Natural killer cell treated with Interleukin-12 subunit alpha and Interleukin-12 subunit beta and Interleukin-15 and Interleukin-18, amount 100 ng/mL, for 72 hours (primary cell): ENCODE measurements at regions not wholly inside any gene's neighbourhood (a gene's known extent, or its start where the extent isn't known, plus 50 kb on each side); places are given as distances from the start of the nearest gene placed in this dataset.

Experiments used
- ATAC-seq, 2 donors: fragments of 150-1000 bp; cut with Tn5 transposase in 1 of 2; sonication (Bioruptor Pico), chemical (Tn5 transposase) in 1 of 2; 2 replicates each; pipeline ENCODE4 v1.10.0; 2021
- DNase-seq: peaks from one replicate; pipeline ENCODE4 v3.0.0; 2022; ENCODE audit warnings: low spot score
- H3K27ac Mint-ChIP-seq, 2 donors: 1 replicate in 1 of 2; 2 replicates in 1 of 2; pipeline ENCODE4 v1.8.0; 2022; ENCODE audit warnings: mixed read lengths in 2 of 2, mild to moderate bottlenecking in 1 of 2, moderate library complexity in 1 of 2
- H3K27me3 Mint-ChIP-seq, 2 donors: 1 replicate in 1 of 2; 2 replicates in 1 of 2; pipeline ENCODE4 v1.8.0; 2022; ENCODE audit warnings: mixed read lengths in 2 of 2
- H3K36me3 Mint-ChIP-seq: one replicate; pipeline ENCODE4 v1.8.0; 2022; ENCODE audit warnings: mixed read lengths
- H3K4me1 Mint-ChIP-seq, 2 donors: 1 replicate in 1 of 2; 2 replicates in 1 of 2; pipeline ENCODE4 v1.8.0; 2022; ENCODE audit warnings: low read depth in 2 of 2, mixed read lengths in 2 of 2, mild to moderate bottlenecking in 1 of 2
- H3K4me3 Mint-ChIP-seq: one replicate; pipeline ENCODE4 v1.8.0; 2022; ENCODE audit warnings: mixed read lengths
- H3K9me3 Mint-ChIP-seq: 2 replicates; pipeline ENCODE4 v1.8.0; 2022; ENCODE audit warnings: mixed read lengths

GRCh38 chr5:87906962-87907361 lies 361.7 kb downstream of the TMEM161B start:
- Mint-ChIP-seq H3K4me1 (no peaks in the 10 kb centered on the region), H3K36me3 (no peaks in the 10 kb centered on the region), H3K9me3 (no peaks in the 10 kb centered on the region), H3K27me3 (no peaks in the 10 kb centered on the region), H3K27ac (no peak overlapping the region), H3K4me3 (no peak overlapping the region)
- DNase-seq (no peak), ATAC-seq (no peak)

GRCh38 chr5:87900419-87900818 lies 368.2 kb downstream of the TMEM161B start:
- ATAC-seq, result no peak

GRCh38 chr5:87899721-87900131 lies 368.9 kb downstream of the TMEM161B start:
- DNase-seq, result no peak
- Mint-ChIP-seq H3K27ac (no peak overlapping the region), H3K36me3 (no peaks in the 10 kb centered on the region), H3K9me3 (no peaks in the 10 kb centered on the region), H3K4me3 (no peak overlapping the region), H3K27me3 (peaks cover 0 to 13% of the 10 kb centered on the region in 2 donors), H3K4me1 (no peaks in the 10 kb centered on the region)
- ATAC-seq, result no peak

More at GRCh38 chr5:87900419-87900818, 368.2 kb downstream of the TMEM161B start:
- H3K4me3 Mint-ChIP-seq, result no peak overlapping the region
- no peak for DNase-seq
- no peaks in the 10 kb centered on the region for H3K36me3 Mint-ChIP-seq
- peaks cover 0 to 8% of the 10 kb centered on the region in 2 donors for H3K27me3 Mint-ChIP-seq
- no peak overlapping the region for H3K27ac Mint-ChIP-seq
- no peaks in the 10 kb centered on the region for H3K4me1 Mint-ChIP-seq
- H3K9me3 Mint-ChIP-seq, result no peaks in the 10 kb centered on the region

GRCh38 chr5:87899208-87899661 lies 369.4 kb downstream of the TMEM161B start:
- no peak for ATAC-seq
- no peak for DNase-seq
- no peak overlapping the region for H3K27ac Mint-ChIP-seq
- H3K4me1 Mint-ChIP-seq, result no peaks in the 10 kb centered on the region
- no peaks in the 10 kb centered on the region for H3K36me3 Mint-ChIP-seq
- peaks cover 0 to 13% of the 10 kb centered on the region in 2 donors for H3K27me3 Mint-ChIP-seq
- H3K4me3 Mint-ChIP-seq, result no peak overlapping the region
- no peaks in the 10 kb centered on the region for H3K9me3 Mint-ChIP-seq

- Mint-ChIP-seq H3K4me1 (no peaks in the 10 kb centered on the region), H3K27me3 (peaks cover 0 to 13% of the 10 kb centered on the region in 2 donors), H3K4me3 (no peak overlapping the region), H3K36me3 (no peaks in the 10 kb centered on the region), H3K9me3 (no peaks in the 10 kb centered on the region), H3K27ac (no peak overlapping the region)
- no peak for DNase-seq
- no peak for ATAC-seq
Measured at GRCh38 chr5:87898574-87898973, 370.1 kb downstream of the TMEM161B start.

- no peaks in the 10 kb centered on the region for H3K36me3 Mint-ChIP-seq
- H3K27me3 Mint-ChIP-seq, result no peaks in the 10 kb centered on the region
- DNase-seq, result no peak
- no peak overlapping the region for H3K4me3 Mint-ChIP-seq
- no peaks in the 10 kb centered on the region for H3K9me3 Mint-ChIP-seq
- H3K27ac Mint-ChIP-seq, result no peak overlapping the region
- no peaks in the 10 kb centered on the region for H3K4me1 Mint-ChIP-seq
- ATAC-seq, result no peak
Measured at GRCh38 chr5:87888139-87888538, 380.5 kb downstream of the TMEM161B start.

- no peaks in the 10 kb centered on the region for H3K4me1 Mint-ChIP-seq
- H3K9me3 Mint-ChIP-seq, result no peaks in the 10 kb centered on the region
- no peak overlapping the region for H3K4me3 Mint-ChIP-seq
- DNase-seq (no peak), ATAC-seq (no peak)
- no peak overlapping the region for H3K27ac Mint-ChIP-seq
- no peaks in the 10 kb centered on the region for H3K27me3 Mint-ChIP-seq
- H3K36me3 Mint-ChIP-seq, result no peaks in the 10 kb centered on the region
Measured at GRCh38 chr5:87887247-87887646, 381.4 kb downstream of the TMEM161B start.

- H3K36me3 Mint-ChIP-seq, result no peaks in the 10 kb centered on the region
- no peak overlapping the region for H3K4me3 Mint-ChIP-seq
- ATAC-seq (no peak), DNase-seq (no peak)
- no peak overlapping the region for H3K27ac Mint-ChIP-seq
- H3K9me3 Mint-ChIP-seq, result peaks cover 4% of the 10 kb centered on the region
- H3K4me1 Mint-ChIP-seq, result no peaks in the 10 kb centered on the region
- H3K27me3 Mint-ChIP-seq, result no peaks in the 10 kb centered on the region
Measured at GRCh38 chr5:87886164-87886563, 382.5 kb downstream of the TMEM161B start.

- DNase-seq (no peak), ATAC-seq (no peak)
- Mint-ChIP-seq H3K36me3 (no peaks in the 10 kb centered on the region), H3K4me1 (no peaks in the 10 kb centered on the region), H3K4me3 (no peak overlapping the region), H3K27ac (no peak overlapping the region), H3K9me3 (peaks cover 4% of the 10 kb centered on the region), H3K27me3 (no peaks in the 10 kb centered on the region)
Measured at GRCh38 chr5:87885758-87886157, 382.9 kb downstream of the TMEM161B start.

- Mint-ChIP-seq H3K27ac (no peak overlapping the region), H3K4me1 (no peaks in the 10 kb centered on the region), H3K9me3 (peaks cover 18% of the 10 kb centered on the region), H3K4me3 (no peak overlapping the region), H3K36me3 (no peaks in the 10 kb centered on the region), H3K27me3 (no peaks in the 10 kb centered on the region)
- ATAC-seq (no peak), DNase-seq (no peak)
Measured at GRCh38 chr5:87877495-87877894, 391.1 kb downstream of the TMEM161B start.

- Mint-ChIP-seq H3K9me3 (peaks cover 18% of the 10 kb centered on the region), H3K27me3 (no peaks in the 10 kb centered on the region), H3K4me3 (no peak overlapping the region), H3K27ac (no peak overlapping the region), H3K4me1 (no peaks in the 10 kb centered on the region), H3K36me3 (no peaks in the 10 kb centered on the region)
- DNase-seq (no peak), ATAC-seq (no peak)
Measured at GRCh38 chr5:87877023-87877422, 391.6 kb downstream of the TMEM161B start.

- Mint-ChIP-seq H3K27me3 (no peaks in the 10 kb centered on the region), H3K9me3 (peaks cover 15% of the 10 kb centered on the region), H3K36me3 (no peaks in the 10 kb centered on the region), H3K27ac (no peak overlapping the region), H3K4me3 (no peak overlapping the region), H3K4me1 (no peaks in the 10 kb centered on the region)
- ATAC-seq (no peak), DNase-seq (no peak)
Measured at GRCh38 chr5:87876616-87877015, 392.0 kb downstream of the TMEM161B start.

GRCh38 chr5:87872986-87873385 lies 395.7 kb downstream of the TMEM161B start:
- no peak overlapping the region for H3K4me3 Mint-ChIP-seq

GRCh38 chr5:87868792-87869191 lies 399.9 kb downstream of the TMEM161B start:
- Mint-ChIP-seq H3K36me3 (no peaks in the 10 kb centered on the region), H3K4me1 (no peaks in the 10 kb centered on the region)

More at GRCh38 chr5:87872986-87873385, 395.7 kb downstream of the TMEM161B start:
- Mint-ChIP-seq H3K36me3 (no peaks in the 10 kb centered on the region), H3K27me3 (no peaks in the 10 kb centered on the region), H3K27ac (no peak overlapping the region), H3K9me3 (peaks cover 6% of the 10 kb centered on the region), H3K4me1 (no peaks in the 10 kb centered on the region)
- no peak for ATAC-seq
- DNase-seq, result no peak

GRCh38 chr5:87867281-87867680 lies 401.4 kb downstream of the TMEM161B start:
- Mint-ChIP-seq H3K27ac (no peak overlapping the region), H3K4me3 (no peak overlapping the region), H3K36me3 (no peaks in the 10 kb centered on the region), H3K4me1 (no peaks in the 10 kb centered on the region), H3K27me3 (no peaks in the 10 kb centered on the region), H3K9me3 (peaks cover 16% of the 10 kb centered on the region)
- ATAC-seq (no peak), DNase-seq (no peak)

More at GRCh38 chr5:87868792-87869191, 399.9 kb downstream of the TMEM161B start:
- Mint-ChIP-seq H3K27me3 (no peaks in the 10 kb centered on the region), H3K9me3 (peaks cover 11% of the 10 kb centered on the region), H3K27ac (no peak overlapping the region), H3K4me3 (no peak overlapping the region)
- DNase-seq (no peak), ATAC-seq (no peak)
